COR-L47 (cell line): ENCODE measurements at regions not wholly inside any gene's neighbourhood (a gene's known extent, or its start where the extent isn't known, plus 50 kb on each side); places are given as distances from the start of the nearest gene placed in this dataset.

Source experiments
- DNase-seq: peaks from one replicate; lab custom pipeline; 2025; lab: John Stamatoyannopoulos, UW

DNA sequence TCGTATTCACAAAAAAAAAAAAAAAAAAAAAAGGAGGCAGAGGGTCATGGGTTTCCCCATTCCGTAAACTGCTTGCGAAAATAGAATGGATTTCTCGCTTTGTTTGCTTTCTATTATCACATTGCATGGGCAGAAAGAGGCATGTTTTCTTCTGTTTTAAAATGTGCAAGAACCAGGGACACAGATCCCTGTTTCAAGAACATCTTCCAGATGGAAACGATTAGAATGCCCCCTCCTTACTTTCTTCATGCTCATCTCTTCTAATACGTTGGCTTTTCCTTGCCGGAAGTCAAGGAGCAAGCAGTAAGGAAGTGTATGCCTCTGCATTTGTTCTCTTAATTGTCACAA is 51.0 kb upstream of the ZNF516 start:
- no peak for DNase-seq

DNA sequence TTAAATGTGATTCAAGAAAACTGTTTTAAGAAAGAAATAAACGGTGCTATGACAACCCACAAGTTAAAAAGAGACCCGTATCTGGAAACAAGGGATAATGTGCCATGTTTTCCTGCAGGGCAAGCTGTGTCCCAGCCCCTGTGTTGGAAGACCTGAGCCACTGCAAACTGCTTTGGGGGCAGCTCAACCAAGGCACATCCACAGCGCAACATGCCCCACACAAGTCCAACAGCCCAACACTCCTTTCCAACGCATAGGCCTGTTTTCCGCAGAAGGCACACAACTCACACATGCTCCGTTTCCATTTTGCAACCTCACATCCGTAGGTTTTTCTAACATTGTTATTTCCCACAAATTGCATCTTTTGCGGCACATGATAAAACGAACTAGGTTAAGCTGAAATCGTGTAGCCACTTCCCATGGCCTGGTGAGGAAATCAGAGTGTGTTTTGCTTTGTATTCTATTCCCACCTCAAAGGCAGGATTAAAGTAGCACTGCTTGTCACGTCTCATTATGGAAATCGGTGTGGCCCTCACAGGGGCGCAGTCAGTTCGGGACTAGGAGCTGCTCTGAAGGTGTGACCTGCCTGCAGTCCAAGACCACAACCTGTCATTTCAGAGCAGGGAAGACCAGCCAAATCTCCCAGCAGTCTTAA is 50.5 kb upstream of the ZNF516 start:
- DNase-seq, result no peak

DNA sequence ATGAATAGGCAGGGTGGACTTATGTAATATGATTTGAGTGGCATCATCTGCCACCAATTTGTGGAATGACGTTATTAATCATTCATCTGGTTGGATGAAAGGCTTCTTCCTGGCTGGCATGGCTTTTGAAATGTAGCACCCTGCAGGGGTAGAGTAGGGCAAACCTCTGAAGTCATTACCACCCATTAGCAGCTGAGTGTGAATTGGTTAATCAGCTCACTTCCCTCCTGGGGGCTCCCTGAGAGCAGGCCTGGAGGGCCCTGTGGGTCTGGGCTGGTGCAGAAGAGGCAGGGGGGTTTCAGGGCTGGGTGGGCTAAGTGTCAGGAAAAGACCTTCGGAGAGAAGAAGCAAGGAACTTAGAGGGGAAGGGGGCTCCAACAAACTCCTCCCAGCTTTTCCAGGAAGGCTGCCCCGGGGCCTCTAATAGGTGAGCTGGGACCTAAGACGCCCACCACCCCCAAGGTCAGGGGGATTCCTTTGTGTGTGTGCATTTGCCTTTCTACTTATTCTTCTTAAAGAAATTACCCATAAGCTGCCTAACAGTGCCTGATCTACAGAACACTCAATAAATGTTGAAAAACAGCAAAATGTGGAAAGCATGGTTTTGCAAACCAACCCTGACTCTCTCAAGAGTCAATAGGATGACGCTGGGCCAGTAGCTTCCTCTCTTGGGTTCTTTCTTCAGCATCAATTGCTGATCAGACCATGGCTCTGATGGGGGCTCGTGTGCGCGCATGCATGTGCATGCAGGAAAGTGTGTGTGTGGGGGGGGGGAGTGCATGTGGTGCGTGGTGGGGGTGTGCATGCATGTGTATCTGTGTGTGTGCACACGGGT is 49.7 kb upstream of the ZNF516 start:
- peak; percentile 22 for DNase-seq
